CD14-positive monocyte (primary cell): ENCODE measurements at regions not wholly inside any gene's neighbourhood (a gene's known extent, or its start where the extent isn't known, plus 50 kb on each side); places are given as distances from the start of the nearest gene placed in this dataset.

Experiments used
- DNase-seq, 3 donors: peaks; one replicate each; pipeline ENCODE4 v3.0.0-alpha.2; 2011 to 2022
- H2AFZ ChIP-seq: 2 replicates; pipeline ENCODE4 v1.6.0; 2012; ENCODE audit warnings: mild to moderate bottlenecking, low read depth, low read length, inconsistent platforms; ENCODE audit not compliant: insufficient read depth, poor library complexity, severe bottlenecking
- H3K27ac ChIP-seq, 2 donors: 1 replicate in 1 of 2; 2 replicates in 1 of 2; pipeline ENCODE4 v1.5.1; 2012 to 2013; ENCODE audit warnings: low read length in 2 of 2, control low read depth in 1 of 2, inconsistent platforms in 1 of 2, low read depth in 1 of 2, mild to moderate bottlenecking in 1 of 2
- H3K27me3 ChIP-seq, 2 donors: one replicate each; pipeline versions ENCODE4 v1.6.0 to v1.6.1; 2011 to 2013; ENCODE audit warnings: low read length in 2 of 2; ENCODE audit not compliant: control insufficient read depth in 2 of 2, insufficient read depth in 2 of 2
- H3K36me3 ChIP-seq, 2 donors: replicated peaks in 1 of 2; 1 replicate in 1 of 2; 2 replicates in 1 of 2; pipeline versions ENCODE4 v1.5.1 to v1.6.1; 2012 to 2013; ENCODE audit warnings: low read length in 2 of 2, control low read depth in 1 of 2, inconsistent platforms in 1 of 2, mild to moderate bottlenecking in 1 of 2; ENCODE audit not compliant: insufficient read depth in 2 of 2, control insufficient read depth in 1 of 2
- H3K4me1 ChIP-seq, 2 donors: 1 replicate in 1 of 2; 2 replicates in 1 of 2; pipeline versions ENCODE4 v1.5.1 to v1.6.1; 2012 to 2013; ENCODE audit warnings: low read length in 2 of 2, control low read depth in 1 of 2, inconsistent platforms in 1 of 2, mild to moderate bottlenecking in 1 of 2, moderate library complexity in 1 of 2; ENCODE audit not compliant: insufficient read depth in 2 of 2, control insufficient read depth in 1 of 2
- H3K4me2 ChIP-seq: replicated peaks from 2 replicates; pipeline ENCODE3; 2012; ENCODE audit warnings: low read length, moderate library complexity, mild to moderate bottlenecking; ENCODE audit not compliant: poor library complexity, severe bottlenecking; ENCODE audit errors: extremely low read depth
- H3K4me3 ChIP-seq, 3 experiments: fragments of 200-600 bp in 1 of 3; sonication (generic) in 1 of 3; replicated peaks in 1 of 3; 1 replicate in 2 of 3; 2 replicates in 1 of 3; pipeline ENCODE4 v1.5.1; 2011 to 2013; ENCODE audit warnings: low read length in 3 of 3, mild to moderate bottlenecking in 3 of 3, control low read depth in 2 of 3, low read depth in 2 of 3, inconsistent platforms in 1 of 3, moderate library complexity in 1 of 3
- H3K79me2 ChIP-seq: 2 replicates; pipeline ENCODE4 v1.6.0; 2012; ENCODE audit warnings: mild to moderate bottlenecking, control low read depth, inconsistent platforms, low read length, moderate library complexity; ENCODE audit not compliant: insufficient read depth
- H3K9ac ChIP-seq: 2 replicates; pipeline ENCODE4 v1.6.0; 2017; ENCODE audit warnings: low read length, mild to moderate bottlenecking; ENCODE audit not compliant: insufficient read depth, poor library complexity, severe bottlenecking
- H3K9me3 ChIP-seq, 2 donors: replicated peaks in 1 of 2; 1 replicate in 1 of 2; 2 replicates in 1 of 2; pipeline versions ENCODE4 v1.5.1 to v1.6.1; 2012 to 2013; ENCODE audit warnings: low read length in 2 of 2, control low read depth in 1 of 2; ENCODE audit not compliant: control insufficient read depth in 1 of 2, insufficient read depth in 1 of 2
- H4K20me1 ChIP-seq: 2 replicates; pipeline ENCODE4 v1.6.0; 2012; ENCODE audit warnings: mild to moderate bottlenecking, low read length, control low read depth, moderate library complexity; ENCODE audit not compliant: insufficient read depth
- H3K27ac Mint-ChIP-seq, 7 donors: one replicate each; pipeline ENCODE4 v1.8.0; 2020; ENCODE audit warnings: mild to moderate bottlenecking in 7 of 7, mixed read lengths in 7 of 7, moderate library complexity in 6 of 7, inconsistent platforms in 2 of 7
- H3K27me3 Mint-ChIP-seq, 3 donors: one replicate each; pipeline ENCODE4 v1.8.0; 2021 to 2022; ENCODE audit warnings: low read depth in 3 of 3, mild to moderate bottlenecking in 3 of 3, mixed read lengths in 3 of 3, moderate library complexity in 3 of 3, inconsistent platforms in 1 of 3
- H3K36me3 Mint-ChIP-seq, 2 donors: one replicate each; pipeline ENCODE4 v1.8.0; 2020; ENCODE audit warnings: mixed read lengths in 2 of 2, inconsistent platforms in 1 of 2, mild to moderate bottlenecking in 1 of 2
- H3K4me1 Mint-ChIP-seq: one replicate; pipeline ENCODE4 v1.8.0; 2020; ENCODE audit warnings: mild to moderate bottlenecking, mixed read lengths
- H3K4me3 Mint-ChIP-seq, 2 donors: one replicate each; pipeline ENCODE4 v1.8.0; 2020; ENCODE audit warnings: mild to moderate bottlenecking in 2 of 2, mixed read lengths in 2 of 2, moderate library complexity in 1 of 2
- H3K9me3 Mint-ChIP-seq, 7 donors: one replicate each; pipeline ENCODE4 v1.8.0; 2020 to 2022; ENCODE audit warnings: mixed read lengths in 7 of 7, mild to moderate bottlenecking in 6 of 7, moderate library complexity in 6 of 7, inconsistent platforms in 2 of 7
- WGBS: methylation state at CpG from one replicate; pipeline ENCODE4 v1.1.5; 2013; ENCODE audit warnings: missing lambda C conversion rate; ENCODE audit not compliant: insufficient coverage; 5-methylcytosine and 5-hydroxymethylcytosine counted together
- intact Hi-C, 2 donors: fragments of 100-400 bp; cut with micrococcal nuclease; formaldehyde crosslinking; loops; one replicate each; pipeline versions ENCODE4 v1.15.0 to v1.15.1; 2023
- TF ChIP-seq, protein P1 (sequence below): fragments of 200-600 bp; IDR thresholded peaks from one replicate; pipeline ENCODE4 v1.8.0; 2022; ENCODE audit warnings: antibody characterized with exemption, mild to moderate bottlenecking

- H3K4me2 ChIP-seq, result no peak overlapping the region
- H2AFZ ChIP-seq, result peak overlapping the region; percentile 62
- H3K79me2 ChIP-seq, result no peaks in the 10 kb centered on the region
- H3K36me3 ChIP-seq, result no peaks in the 10 kb centered on the region
- intact Hi-C loops, result no loop called here
- H3K4me1 Mint-ChIP-seq, result peaks cover 17% of the 10 kb centered on the region
- peaks cover 0 to 5% of the 10 kb centered on the region in 2 donors for H3K4me1 ChIP-seq
- TF ChIP-seq, protein P1, sequence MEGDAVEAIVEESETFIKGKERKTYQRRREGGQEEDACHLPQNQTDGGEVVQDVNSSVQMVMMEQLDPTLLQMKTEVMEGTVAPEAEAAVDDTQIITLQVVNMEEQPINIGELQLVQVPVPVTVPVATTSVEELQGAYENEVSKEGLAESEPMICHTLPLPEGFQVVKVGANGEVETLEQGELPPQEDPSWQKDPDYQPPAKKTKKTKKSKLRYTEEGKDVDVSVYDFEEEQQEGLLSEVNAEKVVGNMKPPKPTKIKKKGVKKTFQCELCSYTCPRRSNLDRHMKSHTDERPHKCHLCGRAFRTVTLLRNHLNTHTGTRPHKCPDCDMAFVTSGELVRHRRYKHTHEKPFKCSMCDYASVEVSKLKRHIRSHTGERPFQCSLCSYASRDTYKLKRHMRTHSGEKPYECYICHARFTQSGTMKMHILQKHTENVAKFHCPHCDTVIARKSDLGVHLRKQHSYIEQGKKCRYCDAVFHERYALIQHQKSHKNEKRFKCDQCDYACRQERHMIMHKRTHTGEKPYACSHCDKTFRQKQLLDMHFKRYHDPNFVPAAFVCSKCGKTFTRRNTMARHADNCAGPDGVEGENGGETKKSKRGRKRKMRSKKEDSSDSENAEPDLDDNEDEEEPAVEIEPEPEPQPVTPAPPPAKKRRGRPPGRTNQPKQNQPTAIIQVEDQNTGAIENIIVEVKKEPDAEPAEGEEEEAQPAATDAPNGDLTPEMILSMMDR, result no peak
- H3K27me3 ChIP-seq, result no peaks in the 10 kb centered on the region
- no peaks in the 10 kb centered on the region for H3K9me3 ChIP-seq
- H3K9me3 Mint-ChIP-seq, result no peaks in the 10 kb centered on the region
- DNase-seq, result no peak
- H3K27ac Mint-ChIP-seq, result peak overlapping the region in 1 of 7 donors; percentile 46
- peak overlapping the region in 1 of 2 donors; percentile 14 for H3K4me3 Mint-ChIP-seq
- no peak overlapping the region for H3K27ac ChIP-seq
- no peak overlapping the region for H3K4me3 ChIP-seq
- no peak overlapping the region for H3K9ac ChIP-seq
- no peaks in the 10 kb centered on the region for H3K36me3 Mint-ChIP-seq
- H3K27me3 Mint-ChIP-seq, result peaks cover 3 to 5% (median 3%) of the 10 kb centered on the region in 3 donors
- H4K20me1 ChIP-seq, result no peaks in the 10 kb centered on the region
- WGBS, result 88% methylated on average over 2 of the region's 4 CpGs
Observed at GRCh38 chr9:695252-695651, 146.2 kb upstream of the DMRT1 start.

DNA sequence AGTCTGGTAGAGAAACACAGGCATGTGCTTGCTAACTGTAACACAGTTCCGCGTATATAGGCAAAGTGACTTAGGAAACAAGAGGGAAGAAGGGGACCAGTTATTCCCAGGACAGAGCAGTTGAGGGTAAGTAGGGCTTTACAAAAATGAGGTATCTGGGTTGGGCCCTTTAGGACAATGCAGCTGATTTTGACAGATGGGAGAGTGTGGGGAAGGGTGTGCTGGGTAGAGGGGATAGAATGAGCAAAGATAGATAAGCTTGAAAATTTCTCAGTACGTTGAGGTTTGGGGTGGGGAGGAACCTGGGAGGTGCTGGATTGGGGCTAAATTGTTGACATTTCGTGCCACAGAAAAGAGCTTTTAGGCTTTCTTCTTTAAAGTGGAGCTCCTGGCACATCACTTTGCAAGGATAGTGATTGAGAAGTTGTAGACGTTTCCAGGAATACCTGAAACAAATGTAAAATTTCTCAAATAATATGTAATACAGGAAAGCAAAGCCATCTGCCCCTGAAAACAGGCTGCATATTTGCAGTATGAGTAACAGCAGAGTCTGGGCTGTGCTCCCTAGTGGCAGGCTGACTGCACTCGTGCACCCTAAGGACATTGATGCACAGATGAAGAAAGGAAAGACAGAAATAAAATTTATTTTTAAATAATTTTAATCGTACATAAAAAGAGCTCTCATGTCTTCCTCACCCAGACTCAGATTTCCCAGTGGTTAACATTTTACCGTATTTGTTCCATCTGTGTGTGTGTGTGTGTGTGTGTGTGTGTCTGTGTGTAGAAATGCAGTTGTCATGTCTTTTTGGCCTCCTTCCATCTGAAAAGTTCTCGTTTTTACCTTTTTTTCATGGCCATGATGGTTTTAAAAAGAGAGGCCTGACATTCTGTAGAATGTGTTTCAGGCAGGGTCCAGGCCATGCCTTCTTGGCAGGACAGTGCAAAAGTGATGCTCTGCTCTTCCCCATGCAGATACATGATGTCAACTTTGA is 144.9 kb upstream of the DMRT1 start:
- no peak overlapping the region for H3K4me2 ChIP-seq
- DNase-seq, result no peak
- H3K27ac ChIP-seq, result no peak overlapping the region
- peaks cover 0 to 5% of the 10 kb centered on the region in 2 donors for H3K4me1 ChIP-seq
- Mint-ChIP-seq H3K36me3 (no peaks in the 10 kb centered on the region), H3K27ac (no peak overlapping the region), H3K4me3 (no peak overlapping the region), H3K4me1 (peaks cover 17% of the 10 kb centered on the region), H3K9me3 (no peaks in the 10 kb centered on the region), H3K27me3 (peaks cover 3 to 5% (median 3%) of the 10 kb centered on the region in 3 donors)
- no peaks in the 10 kb centered on the region for H3K79me2 ChIP-seq
- no peak overlapping the region for H3K4me3 ChIP-seq
- no peak overlapping the region for H3K9ac ChIP-seq
- WGBS, result 100% methylated on average over 1 of the region's 9 CpGs
- H3K9me3 ChIP-seq, result no peaks in the 10 kb centered on the region
- H2AFZ ChIP-seq, result no peak overlapping the region
- no peaks in the 10 kb centered on the region for H3K36me3 ChIP-seq
- H4K20me1 ChIP-seq, result no peaks in the 10 kb centered on the region
- intact Hi-C loops, result no loop called here
- TF ChIP-seq, protein P1, result no peak
- no peaks in the 10 kb centered on the region for H3K27me3 ChIP-seq
